HG02763 (cell line): ENCODE measurements at regions not wholly inside any gene's neighbourhood (a gene's known extent, or its start where the extent isn't known, plus 50 kb on each side); places are given as distances from the start of the nearest gene placed in this dataset.
A peak's percentile ranks its signal among the peaks of the same experiment; 100 is the strongest.

Experiments
- ATAC-seq: cut with Tn5 transposase; IDR thresholded peaks from one replicate; pipeline ENCODE4 v1.9.1; 2021; ENCODE audit warnings: mild to moderate bottlenecking, moderate library complexity; ENCODE audit not compliant: unreplicated experiment

GRCh38 chr1:79848316-79848715, 841.8 kb upstream of the ADGRL4 start:
- no peak for ATAC-seq

DNA sequence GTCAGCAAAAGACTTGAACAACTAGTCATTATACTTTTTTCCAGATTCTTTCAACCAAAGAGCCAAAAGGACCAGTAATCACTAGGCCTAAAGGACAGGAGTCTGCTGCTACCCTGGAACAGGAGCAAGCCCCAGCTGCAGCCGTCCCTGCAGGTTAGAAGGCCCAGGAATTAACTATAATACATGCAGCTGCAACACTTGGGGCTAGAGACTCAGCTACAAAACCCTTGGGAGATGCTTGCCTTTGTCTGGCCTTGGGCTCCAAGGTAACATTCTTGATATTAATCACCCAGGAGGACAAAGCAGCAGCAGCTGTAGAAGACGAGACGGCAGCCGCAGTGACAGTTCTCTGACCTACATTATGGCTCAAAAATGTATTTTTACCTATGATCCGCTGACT, 841.2 kb upstream of the ADGRL4 start:
- ATAC-seq = no peak

DNA sequence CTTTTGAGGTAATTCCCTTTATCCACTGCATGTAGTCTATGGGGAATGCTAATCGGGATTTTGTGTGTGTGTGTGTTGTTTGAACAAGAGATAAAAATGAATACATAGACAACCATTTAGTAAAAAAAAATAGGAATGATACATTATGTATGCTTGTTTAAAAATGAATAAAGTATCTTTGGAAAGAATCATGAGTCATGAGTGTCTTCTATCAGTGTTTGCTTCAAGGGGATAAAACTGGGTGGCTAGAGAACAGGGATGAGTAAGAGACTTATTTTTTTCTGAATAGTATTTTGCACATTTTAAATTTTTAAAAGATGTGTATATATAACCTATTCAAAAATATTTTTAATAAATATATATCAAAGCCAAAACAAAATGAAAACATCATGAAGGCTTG, 839.4 kb upstream of the ADGRL4 start:
- ATAC-seq = no peak

DNA sequence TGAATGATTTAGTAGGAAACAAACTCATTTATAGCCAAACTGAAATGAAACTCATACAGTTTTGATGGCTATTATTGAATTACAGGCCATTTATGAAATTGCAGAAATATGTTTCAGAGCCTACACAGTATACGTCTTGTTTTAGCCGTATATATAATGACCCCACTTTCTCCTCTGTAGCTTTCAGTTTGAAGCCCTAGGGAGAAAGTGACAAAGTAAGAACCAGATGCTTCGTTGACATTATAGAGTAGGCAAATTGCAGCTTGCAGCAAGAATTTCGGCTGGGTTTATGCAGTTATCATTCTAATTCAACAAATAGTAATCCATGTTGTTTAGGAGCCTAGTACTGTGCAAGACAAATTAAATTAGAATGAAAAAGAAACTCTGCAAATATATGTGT, 836.3 kb upstream of the ADGRL4 start:
- no peak for ATAC-seq

- ATAC-seq = no peak
Measured at GRCh38 chr1:79839882-79840281, 833.4 kb upstream of the ADGRL4 start.

- no peak for ATAC-seq
Measured at GRCh38 chr1:79827446-79827845, 820.9 kb upstream of the ADGRL4 start.

GRCh38 chr1:79825551-79825950, 819.0 kb upstream of the ADGRL4 start:
- no peak for ATAC-seq

GRCh38 chr1:79822053-79822452, 815.5 kb upstream of the ADGRL4 start:
- ATAC-seq = no peak

DNA sequence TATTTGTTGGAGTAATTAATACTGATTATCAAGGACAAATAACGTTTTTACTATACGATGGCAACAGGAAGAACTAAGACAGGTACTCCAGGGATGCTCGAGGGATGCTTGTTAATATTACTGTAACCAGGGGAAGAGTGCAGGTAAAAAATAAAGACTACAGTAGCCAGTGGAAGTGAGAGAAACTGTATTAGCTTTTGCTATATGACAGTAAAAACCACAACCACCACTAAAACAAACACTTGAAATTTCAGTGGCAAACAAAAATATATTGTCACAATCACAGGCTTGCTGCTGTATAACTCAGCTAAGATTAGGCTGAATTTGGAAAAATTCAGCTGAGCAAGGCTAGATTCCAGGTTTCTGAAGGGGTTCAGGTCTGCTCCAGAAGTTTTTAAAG, 812.6 kb upstream of the ADGRL4 start:
- ATAC-seq = peak; percentile 51

DNA sequence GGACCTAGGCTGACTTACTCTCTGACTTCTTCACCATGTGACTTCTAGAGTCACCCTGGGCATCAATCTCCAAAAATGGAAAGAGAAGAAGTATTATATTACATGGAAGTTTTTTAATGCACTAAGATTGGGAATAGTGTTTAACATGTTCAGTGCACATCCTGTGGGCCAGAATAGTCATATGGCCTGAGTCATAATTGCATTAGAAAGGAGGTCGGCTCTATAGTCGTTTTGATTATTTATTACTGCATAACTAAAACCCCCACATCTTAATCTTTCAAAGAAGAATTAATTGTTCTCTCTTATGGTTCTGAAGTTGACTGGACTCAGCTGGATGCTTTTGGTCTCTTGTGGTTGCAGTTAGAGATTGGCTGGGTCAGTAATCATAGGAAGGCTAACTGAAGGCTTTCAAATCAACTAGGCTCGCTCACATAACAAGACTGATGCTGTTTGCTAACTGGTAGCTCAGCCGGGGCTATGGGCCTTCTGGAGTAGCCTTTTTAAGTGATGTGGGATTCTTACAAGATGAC, 810.6 kb upstream of the ADGRL4 start:
- no peak for ATAC-seq

DNA sequence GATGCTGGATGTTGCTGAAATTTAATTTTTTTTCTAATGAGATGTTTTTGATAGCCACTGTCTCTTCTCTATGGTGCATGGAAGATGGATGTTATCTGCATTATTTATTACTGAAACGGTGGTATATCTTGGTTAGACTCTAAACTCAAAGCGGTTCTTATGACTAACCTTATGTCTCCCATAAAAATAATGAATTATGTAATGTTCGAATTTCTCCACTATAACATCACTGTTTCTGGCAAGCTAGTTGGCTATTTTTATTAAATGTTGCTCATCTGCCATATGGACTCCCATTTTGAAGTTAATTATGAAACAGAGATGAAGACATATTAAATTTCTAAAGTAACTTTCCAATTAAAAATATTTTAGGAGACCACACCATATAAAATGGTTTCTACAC, 808.6 kb upstream of the ADGRL4 start:
- ATAC-seq = no peak

DNA sequence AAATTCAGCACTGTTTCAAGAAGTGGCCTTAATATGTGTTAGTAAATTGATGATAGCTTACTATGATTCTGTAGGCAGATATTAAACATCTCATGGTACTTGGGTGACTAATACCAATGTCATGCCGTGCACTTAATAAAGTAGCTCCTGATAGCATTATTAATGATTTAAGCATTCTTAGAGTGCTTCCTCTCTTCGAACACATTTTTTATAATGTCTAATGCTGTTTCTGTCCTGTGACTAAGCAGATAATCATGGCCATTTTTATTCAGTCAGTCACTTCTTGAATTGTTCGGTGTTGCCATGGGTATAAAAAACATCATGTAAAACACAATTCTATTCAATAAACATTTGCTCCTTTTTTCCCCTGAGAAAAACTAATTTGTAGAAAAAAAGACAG, 804.6 kb upstream of the ADGRL4 start:
- ATAC-seq = no peak

- ATAC-seq = no peak
Measured at GRCh38 chr1:79808816-79809475, 802.4 kb upstream of the ADGRL4 start.

GRCh38 chr1:79807816-79808215, 801.3 kb upstream of the ADGRL4 start:
- ATAC-seq = no peak

- ATAC-seq = no peak
Measured at GRCh38 chr1:79797487-79797886, 791.0 kb upstream of the ADGRL4 start.

DNA sequence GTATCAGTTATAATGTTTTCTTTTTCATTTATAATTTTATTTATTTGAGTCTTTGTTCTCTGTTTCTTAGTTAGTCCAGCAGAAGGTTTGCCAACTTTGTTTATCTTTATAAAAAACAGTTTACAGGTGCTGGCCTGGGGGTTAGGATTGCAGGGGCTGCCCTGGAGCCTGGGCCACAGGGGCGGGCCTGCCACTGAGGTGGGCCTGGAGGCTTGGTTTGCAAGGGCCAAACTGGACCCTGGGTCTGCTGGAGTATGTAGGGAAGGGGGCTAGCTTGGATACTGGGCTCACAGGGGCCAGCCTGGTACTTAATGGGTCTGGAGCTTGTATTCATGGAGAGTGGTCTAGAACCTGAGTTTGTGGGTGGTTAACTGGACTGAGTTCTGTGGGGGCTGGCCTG, 789.9 kb upstream of the ADGRL4 start:
- ATAC-seq = no peak

- ATAC-seq = no peak
Measured at GRCh38 chr1:79792219-79792930, 785.8 kb upstream of the ADGRL4 start.

- no peak for ATAC-seq
Measured at GRCh38 chr1:79791488-79792218, 785.1 kb upstream of the ADGRL4 start.

DNA sequence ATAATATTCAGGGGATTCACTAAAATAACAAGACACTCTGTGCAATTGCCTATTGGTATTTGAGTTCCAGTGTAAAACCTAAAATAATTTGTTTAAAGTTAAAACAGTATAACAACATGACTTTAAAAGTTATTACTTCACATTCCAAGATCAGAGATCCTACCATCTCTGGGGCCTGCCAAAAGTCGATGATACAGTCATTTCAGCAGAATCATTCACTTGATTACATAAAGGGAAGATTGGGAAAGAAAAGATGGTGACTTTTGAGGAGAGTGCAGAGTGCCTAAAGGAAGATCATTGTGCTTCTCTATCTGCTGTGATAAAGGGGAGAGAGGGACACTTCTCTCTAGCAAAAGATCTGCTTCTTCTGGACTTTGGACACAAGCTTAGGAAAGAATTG, 784.4 kb upstream of the ADGRL4 start:
- no peak for ATAC-seq

DNA sequence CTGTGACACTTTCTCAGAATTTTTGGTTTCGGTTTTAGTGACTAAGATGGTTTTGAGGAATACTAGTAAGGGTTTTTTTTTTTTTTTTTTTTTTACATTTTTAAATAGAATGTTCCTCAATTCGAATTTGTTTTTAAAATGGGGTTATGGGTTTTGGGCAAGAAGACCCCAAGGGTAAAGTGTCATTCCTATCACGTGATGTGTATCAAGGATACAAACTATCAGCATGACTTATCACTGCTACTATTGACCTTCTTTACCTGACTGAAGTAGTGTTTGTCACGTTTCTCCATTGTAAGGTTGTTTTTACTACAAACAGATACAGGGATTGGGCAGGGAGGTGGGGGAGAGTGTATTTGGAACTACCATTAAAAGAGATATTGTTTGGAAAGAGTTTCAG, 781.1 kb upstream of the ADGRL4 start:
- no peak for ATAC-seq

DNA sequence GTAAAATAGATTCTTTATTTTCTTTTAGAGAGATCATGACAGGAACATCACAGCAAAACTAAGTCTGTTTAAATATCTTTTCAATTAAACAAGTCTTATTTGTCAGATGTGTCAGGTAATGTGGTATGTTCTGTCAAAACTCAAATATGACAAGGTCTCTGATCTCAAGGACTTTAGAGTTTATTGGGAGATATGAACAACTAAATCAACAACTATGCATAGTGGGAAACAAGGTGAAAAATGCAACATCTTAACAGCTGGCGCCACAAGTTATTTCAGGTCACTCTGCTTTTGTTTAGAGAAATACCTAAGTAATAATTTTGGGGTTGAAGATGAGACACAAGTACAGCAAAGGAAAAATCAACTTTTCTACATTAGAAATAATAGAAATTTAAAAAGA, 779.4 kb upstream of the ADGRL4 start:
- ATAC-seq = no peak

DNA sequence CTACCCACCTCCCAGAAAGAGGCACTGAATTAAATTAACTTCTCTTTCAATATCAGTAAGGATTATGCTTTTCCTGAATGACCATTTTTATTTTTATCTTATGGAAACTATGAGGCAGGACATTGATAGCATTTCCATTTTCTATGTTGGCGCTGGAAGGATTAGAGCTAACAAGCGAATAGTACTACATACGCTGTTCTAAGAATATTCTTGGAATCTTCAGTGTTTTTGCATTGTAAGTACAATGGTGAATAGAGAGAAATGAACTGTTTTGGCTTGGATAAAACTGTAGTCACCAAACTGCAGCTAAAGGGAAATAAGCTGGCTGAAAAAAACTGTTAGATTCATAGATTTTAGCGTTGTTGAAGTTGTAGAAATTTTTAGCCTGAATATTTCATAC, 779.0 kb upstream of the ADGRL4 start:
- ATAC-seq = no peak
